ENCODE measurements at regions not wholly inside any gene's neighbourhood (a gene's known extent, or its start where the extent isn't known, plus 50 kb on each side); places are given as distances from the start of the nearest gene placed in this dataset.

DNA sequence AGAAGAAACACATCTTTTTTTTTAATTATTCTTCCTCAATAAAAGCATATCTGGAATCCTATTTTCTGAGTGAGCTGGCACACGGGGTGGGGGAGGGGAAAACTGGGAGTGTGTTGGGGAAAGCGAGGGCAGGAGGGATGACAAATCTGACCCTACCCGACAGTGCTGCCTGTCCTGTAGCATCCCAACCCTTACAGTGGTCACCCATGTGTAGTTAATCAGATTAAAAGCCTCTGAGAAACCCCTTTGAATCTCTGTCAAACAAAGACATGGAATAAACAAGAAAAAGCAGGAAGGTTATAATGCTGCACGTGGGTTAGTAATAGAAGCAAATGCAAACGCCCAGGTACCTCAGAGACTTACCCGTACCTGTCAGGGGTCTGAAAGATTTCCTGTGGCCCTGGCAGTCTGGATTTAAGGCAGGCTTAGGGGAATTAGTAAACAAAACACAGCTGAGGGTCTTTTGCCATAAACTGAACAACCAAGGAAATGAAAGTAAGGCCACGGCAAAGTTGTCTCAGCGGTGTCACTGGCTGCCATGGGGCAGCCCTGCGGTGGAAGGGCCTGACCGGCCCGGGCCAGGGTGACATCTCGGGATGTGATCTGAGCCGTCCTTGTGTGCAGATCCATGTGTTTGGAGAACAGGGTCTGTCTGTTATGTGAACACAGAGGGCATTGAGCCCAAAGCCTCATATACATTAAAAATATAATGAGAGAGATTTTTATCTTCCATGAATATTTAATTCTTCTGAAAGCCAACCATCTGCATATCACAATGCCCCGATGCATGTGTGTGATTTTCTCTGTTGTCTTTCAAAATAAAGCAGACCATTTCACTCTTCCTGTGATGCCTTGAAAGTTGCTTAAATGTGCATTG, 308.2 kb downstream of the ZNF608 start:
- TF ChIP-seq POLR2AphosphoS5 (IDR thresholded peaks at IDR 0.05) = no peak
- TF ChIP-seq, protein P1, sequence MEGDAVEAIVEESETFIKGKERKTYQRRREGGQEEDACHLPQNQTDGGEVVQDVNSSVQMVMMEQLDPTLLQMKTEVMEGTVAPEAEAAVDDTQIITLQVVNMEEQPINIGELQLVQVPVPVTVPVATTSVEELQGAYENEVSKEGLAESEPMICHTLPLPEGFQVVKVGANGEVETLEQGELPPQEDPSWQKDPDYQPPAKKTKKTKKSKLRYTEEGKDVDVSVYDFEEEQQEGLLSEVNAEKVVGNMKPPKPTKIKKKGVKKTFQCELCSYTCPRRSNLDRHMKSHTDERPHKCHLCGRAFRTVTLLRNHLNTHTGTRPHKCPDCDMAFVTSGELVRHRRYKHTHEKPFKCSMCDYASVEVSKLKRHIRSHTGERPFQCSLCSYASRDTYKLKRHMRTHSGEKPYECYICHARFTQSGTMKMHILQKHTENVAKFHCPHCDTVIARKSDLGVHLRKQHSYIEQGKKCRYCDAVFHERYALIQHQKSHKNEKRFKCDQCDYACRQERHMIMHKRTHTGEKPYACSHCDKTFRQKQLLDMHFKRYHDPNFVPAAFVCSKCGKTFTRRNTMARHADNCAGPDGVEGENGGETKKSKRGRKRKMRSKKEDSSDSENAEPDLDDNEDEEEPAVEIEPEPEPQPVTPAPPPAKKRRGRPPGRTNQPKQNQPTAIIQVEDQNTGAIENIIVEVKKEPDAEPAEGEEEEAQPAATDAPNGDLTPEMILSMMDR (IDR thresholded peaks at IDR 0.05 in 8 of 11, conservative IDR thresholded peaks at IDR 0.05 in 3 of 11) = no peak

All from spleen (tissue), 7 donors.